ENCODE measurements at regions not wholly inside any gene's neighbourhood (a gene's known extent, or its start where the extent isn't known, plus 50 kb on each side); places are given as distances from the start of the nearest gene placed in this dataset.

- no peak for DNase-seq (ENCODE audit: low read depth in 2 of 2)
Measured at GRCh38 chr1:56390934-56391731, 188.2 kb downstream of the PLPP3 start.

GRCh38 chr1:56390232-56390867, 189.0 kb downstream of the PLPP3 start:
- DNase-seq (ENCODE audit: low read depth in 2 of 2), result no peak

GRCh38 chr1:56389813-56390212, 189.6 kb downstream of the PLPP3 start:
- DNase-seq (ENCODE audit: low read depth in 2 of 2), result no peak

GRCh38 chr1:56387071-56387740, 192.2 kb downstream of the PLPP3 start:
- no peak for DNase-seq (ENCODE audit: low read depth in 2 of 2)

GRCh38 chr1:56385314-56385713, 194.0 kb downstream of the PLPP3 start:
- no peak for DNase-seq (ENCODE audit: low read depth in 2 of 2)

- no peak for DNase-seq (ENCODE audit: low read depth in 2 of 2)
Measured at GRCh38 chr1:56382929-56383328, 196.4 kb downstream of the PLPP3 start.

GRCh38 chr1:56380531-56380930, 198.8 kb downstream of the PLPP3 start:
- DNase-seq (ENCODE audit: low read depth in 2 of 2), result no peak

- no peak for DNase-seq (ENCODE audit: low read depth in 2 of 2)
Measured at GRCh38 chr1:56378341-56379070, 200.9 kb downstream of the PLPP3 start.

GRCh38 chr1:56377431-56377830, 201.9 kb downstream of the PLPP3 start:
- DNase-seq (ENCODE audit: low read depth in 2 of 2), result no peak

- no peak for DNase-seq (ENCODE audit: low read depth in 2 of 2)
Measured at GRCh38 chr1:56376188-56376984, 203.0 kb downstream of the PLPP3 start.

- no peak for DNase-seq (ENCODE audit: low read depth in 2 of 2)
Measured at GRCh38 chr1:56375326-56375804, 204.0 kb downstream of the PLPP3 start.

GRCh38 chr1:56374026-56374974, 205.1 kb downstream of the PLPP3 start:
- DNase-seq (ENCODE audit: low read depth in 2 of 2), result no peak

GRCh38 chr1:56370513-56370912, 208.8 kb downstream of the PLPP3 start:
- DNase-seq (ENCODE audit: low read depth in 2 of 2), result no peak

- no peak for DNase-seq (ENCODE audit: low read depth in 2 of 2)
Measured at GRCh38 chr1:56363007-56363770, 216.2 kb downstream of the PLPP3 start.

GRCh38 chr1:56360021-56360420, 219.3 kb downstream of the PLPP3 start:
- DNase-seq (ENCODE audit: low read depth in 2 of 2), result no peak

GRCh38 chr1:56359056-56359455, 220.3 kb downstream of the PLPP3 start:
- no peak for DNase-seq (ENCODE audit: low read depth in 2 of 2)

GRCh38 chr1:56357927-56358690, 221.3 kb downstream of the PLPP3 start:
- DNase-seq (ENCODE audit: low read depth in 2 of 2), result no peak

- no peak for DNase-seq (ENCODE audit: low read depth in 2 of 2)
Measured at GRCh38 chr1:56356376-56356990, 222.9 kb downstream of the PLPP3 start.
